Panc1 (cell line): ENCODE measurements at regions not wholly inside any gene's neighbourhood (a gene's known extent, or its start where the extent isn't known, plus 50 kb on each side); places are given as distances from the start of the nearest gene placed in this dataset.

Source experiments
- ATAC-seq: fragments of 200-7000 bp; cut with Tn5 transposase; 2 replicates; pipeline ENCODE4 v1.9.1; 2020; ENCODE audit warnings: mild to moderate bottlenecking, moderate library complexity
- BruUV-seq: library from RNA; stranded (reverse); fragments of 400-500 nt; replicated peaks from 2 replicates; lab custom pipeline; 2021; lab: Mats Ljungman, UMichigan
- CTCF ChIA-PET: fragments of 300-600 bp; sonication (Branson Sonifier 250); formaldehyde crosslinking; loops from one replicate; lab custom pipeline; 2022; ENCODE audit warnings: antibody characterized with exemption; lab: Charles Lee
- POLR2A ChIA-PET: fragments of 300-600 bp; sonication (Branson Sonifier 250); formaldehyde crosslinking; loops from one replicate; lab custom pipeline; 2022; ENCODE audit warnings: antibody characterized with exemption; lab: Charles Lee
- DNase-seq: peaks from one replicate; pipeline ENCODE4 v3.0.0-alpha.2; 2010; ENCODE audit warnings: low read depth, low spot score
- H3K27ac ChIP-seq: 2 replicates; pipeline ENCODE4 v1.5.1; 2011; ENCODE audit warnings: mild to moderate bottlenecking, low read length, inconsistent platforms
- H3K27me3 ChIP-seq: fragments of 200-500 bp; sonication (Bioruptor generic); 2 replicates; pipeline ENCODE4 v1.6.0; 2014; ENCODE audit warnings: low read length, inconsistent platforms; ENCODE audit not compliant: control insufficient read depth, insufficient read depth
- H3K36me3 ChIP-seq: fragments of 200-500 bp; sonication (Bioruptor generic); 2 replicates; pipeline ENCODE4 v1.5.1; 2014; ENCODE audit warnings: inconsistent platforms, mild to moderate bottlenecking, low read length, moderate library complexity; ENCODE audit not compliant: control insufficient read depth, insufficient read depth
- H3K4me1 ChIP-seq: 2 replicates; pipeline ENCODE4 v1.5.1; 2011; ENCODE audit warnings: inconsistent platforms, mild to moderate bottlenecking, low read length, moderate library complexity; ENCODE audit not compliant: control insufficient read depth, insufficient read depth
- H3K4me3 ChIP-seq, 2 experiments: 2 replicates each; pipeline ENCODE4 v1.5.1; 2011 to 2012; ENCODE audit warnings: low read depth in 2 of 2, low read length in 2 of 2, mild to moderate bottlenecking in 2 of 2, inconsistent platforms in 1 of 2, moderate library complexity in 1 of 2
- H3K9me3 ChIP-seq: fragments of 200-500 bp; sonication (Bioruptor generic); 2 replicates; pipeline ENCODE4 v1.5.1; 2014; ENCODE audit warnings: low read depth, mild to moderate bottlenecking, inconsistent platforms, low read length, moderate library complexity; ENCODE audit not compliant: control insufficient read depth, insufficient read depth
- CTCF ChIP-seq: fragments of 450-650 bp; IDR thresholded peaks from 2 replicates; pipeline ENCODE4 v1.5.1; 2017; ENCODE audit warnings: mild to moderate bottlenecking
- POLR2AphosphoS5 ChIP-seq: IDR thresholded peaks from 2 replicates; pipeline ENCODE4 v1.6.1; 2012; ENCODE audit warnings: mild to moderate bottlenecking, low read depth, low read length, moderate library complexity
- REST ChIP-seq, 2 experiments: IDR thresholded peaks; 2 replicates each; pipeline ENCODE4 v1.6.1; 2011 to 2012; ENCODE audit warnings: low read depth in 2 of 2, control low read depth in 1 of 2, low read length in 1 of 2, mild to moderate bottlenecking in 1 of 2, moderate library complexity in 1 of 2; ENCODE audit not compliant: insufficient read depth in 1 of 2
- SIN3A ChIP-seq: IDR thresholded peaks from 2 replicates; pipeline ENCODE4 v1.6.1; 2012; ENCODE audit warnings: low read depth, mild to moderate bottlenecking, low read length, moderate library complexity, borderline replicate concordance; ENCODE audit not compliant: insufficient read depth
- TCF7L2 ChIP-seq: IDR thresholded peaks from 2 replicates; pipeline ENCODE4 v1.6.1; 2011; ENCODE audit warnings: mild to moderate bottlenecking, low read depth, low read length, inconsistent platforms
- in situ Hi-C: cut with HindIII; loops from 2 replicates; pipeline ENCODE4 v1.10.0; 2016; ENCODE audit warnings: low sequenced_read_pairs, low pct_unique_long_range_greater_than_20kb
- intact Hi-C: fragments of 100-400 bp; cut with micrococcal nuclease; formaldehyde crosslinking; loops from one replicate; pipeline ENCODE4 v1.10.0; 2022; ENCODE audit not compliant: unreplicated experiment

- in situ Hi-C loops (no loop called here), intact Hi-C loops (no loop called here)
- TF ChIP-seq TCF7L2 (no peak), SIN3A (no peak), POLR2AphosphoS5 (no peak), REST (IDR thresholded peaks at IDR 0.05; ENCODE audit: insufficient read depth in 1 of 2, low read depth in 2 of 2, low read length in 1 of 2) (no peak), CTCF (no peak)
- H3K27me3 ChIP-seq = no peaks in the 10 kb centered on the region
- ChIA-PET CTCF (no interaction called here), POLR2A (no interaction called here)
- no peak for DNase-seq
- no TSS peak for BruUV-seq
- no peaks in the 10 kb centered on the region for H3K9me3 ChIP-seq
- ATAC-seq = no peak
- H3K27ac ChIP-seq = no peak overlapping the region
- H3K4me3 ChIP-seq = no peak overlapping the region
- no peaks in the 10 kb centered on the region for H3K4me1 ChIP-seq
- H3K36me3 ChIP-seq = no peaks in the 10 kb centered on the region
These were observed 219.3 kb downstream of the SPRY1 start for GRCh38 chr4:123615901-123616300.

- no peaks in the 10 kb centered on the region for H3K4me1 ChIP-seq
- in situ Hi-C loops (no loop called here), intact Hi-C loops (no loop called here)
- CTCF ChIA-PET = no interaction called here
- no peak for ATAC-seq
- no peaks in the 10 kb centered on the region for H3K27me3 ChIP-seq
- DNase-seq = no peak
- POLR2A ChIA-PET = no interaction called here
- TF ChIP-seq CTCF (no peak), SIN3A (no peak), POLR2AphosphoS5 (no peak), TCF7L2 (no peak), REST (IDR thresholded peaks at IDR 0.05; ENCODE audit: insufficient read depth in 1 of 2, low read depth in 2 of 2, low read length in 1 of 2) (no peak)
- H3K27ac ChIP-seq = no peak overlapping the region
- no peak overlapping the region for H3K4me3 ChIP-seq
- H3K9me3 ChIP-seq = no peaks in the 10 kb centered on the region
- H3K36me3 ChIP-seq = no peaks in the 10 kb centered on the region
- no TSS peak for BruUV-seq
These were observed 220.4 kb downstream of the SPRY1 start for GRCh38 chr4:123616951-123617461.
